ENCODE measurements at regions not wholly inside any gene's neighbourhood (a gene's known extent, or its start where the extent isn't known, plus 50 kb on each side); places are given as distances from the start of the nearest gene placed in this dataset.

GRCh38 chr16:54584121-54584520 is 297.5 kb upstream of the IRX3 start:
- Histone ChIP-seq H3K27ac (no peak overlapping the region), H3K9me3 (no peaks in the 10 kb centered on the region), H3K27me3 (no peaks in the 10 kb centered on the region), H3K4me1 (no peaks in the 10 kb centered on the region), H3K36me3 (no peaks in the 10 kb centered on the region), H3K4me3 (no peak overlapping the region)
- 37 to 48% methylated on average over 3 of the region's 3 CpGs for WGBS, 2 donors
- TF ChIP-seq CTCF (IDR thresholded peaks at IDR 0.05) = no peak
- no peak for FAIRE-seq
- intact Hi-C loops (cut with DNase I) = no loop called here
- ATAC-seq = no peak
- DNase-seq = no peak

GRCh38 chr16:54582631-54583250 is 296.2 kb upstream of the IRX3 start:
- FAIRE-seq = no peak

GRCh38 chr16:54579106-54579728 is 292.6 kb upstream of the IRX3 start:
- H3K36me3 ChIP-seq = no peaks in the 10 kb centered on the region
- intact Hi-C loops (cut with DNase I) = no loop called here
- no peak for ATAC-seq
- DNase-seq = no peak
- H3K4me1 ChIP-seq = no peaks in the 10 kb centered on the region
- no peak overlapping the region for H3K27ac ChIP-seq
- TF ChIP-seq CTCF (IDR thresholded peaks at IDR 0.05) = no peak
- H3K27me3 ChIP-seq = no peaks in the 10 kb centered on the region
- FAIRE-seq = no peak
- H3K9me3 ChIP-seq = no peaks in the 10 kb centered on the region
- H3K4me3 ChIP-seq = no peak overlapping the region
- WGBS, 2 donors = 57 to 68% methylated on average over 2 of the region's 2 CpGs

More at GRCh38 chr16:54582631-54583250, 296.2 kb upstream of the IRX3 start:
- 79% methylated on average over 10 to 11 of the region's 11 CpGs for WGBS, 2 donors
- no peaks in the 10 kb centered on the region for H3K9me3 ChIP-seq
- ATAC-seq = no peak
- DNase-seq = no peak
- no peak overlapping the region for H3K4me3 ChIP-seq
- H3K27me3 ChIP-seq = no peaks in the 10 kb centered on the region
- H3K36me3 ChIP-seq = no peaks in the 10 kb centered on the region
- no peak overlapping the region for H3K27ac ChIP-seq
- TF ChIP-seq CTCF (IDR thresholded peaks at IDR 0.05) = no peak
- intact Hi-C loops (cut with DNase I) = no loop called here
- no peaks in the 10 kb centered on the region for H3K4me1 ChIP-seq

DNA sequence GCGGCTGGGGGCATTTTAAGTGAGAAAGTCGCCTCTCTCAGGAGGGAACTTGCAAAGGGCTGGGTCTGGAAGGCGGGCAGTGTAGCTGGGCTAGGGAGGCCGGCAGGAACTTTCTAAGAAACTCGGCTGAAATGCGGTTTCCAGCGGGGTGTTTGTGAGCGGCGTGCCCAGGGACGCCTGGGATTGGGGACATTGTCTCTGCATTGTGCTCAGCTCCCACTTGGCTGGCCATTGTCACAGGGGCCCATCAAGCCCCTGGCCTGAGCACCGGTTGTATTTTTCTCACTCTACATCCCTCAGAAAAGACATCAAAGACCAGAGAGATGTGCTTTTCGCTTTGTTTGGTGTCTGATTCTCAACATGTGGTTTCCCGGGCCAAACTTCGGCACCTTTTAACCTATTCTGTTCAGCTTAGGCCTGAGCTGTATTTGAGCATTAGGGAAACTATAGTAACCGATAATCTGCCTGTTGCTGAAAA is 291.1 kb upstream of the IRX3 start:
- DNase-seq = no peak
- H3K36me3 ChIP-seq = no peaks in the 10 kb centered on the region
- H3K27ac ChIP-seq = no peak overlapping the region
- intact Hi-C loops (cut with DNase I) = no loop called here
- FAIRE-seq = no peak
- H3K4me1 ChIP-seq = no peaks in the 10 kb centered on the region
- H3K27me3 ChIP-seq = no peaks in the 10 kb centered on the region
- ATAC-seq = no peak
- no peak for TF ChIP-seq CTCF (IDR thresholded peaks at IDR 0.05)
- 40 to 41% methylated on average over 15 of the region's 15 CpGs for WGBS, 2 donors
- H3K9me3 ChIP-seq = no peaks in the 10 kb centered on the region
- no peak overlapping the region for H3K4me3 ChIP-seq

DNA sequence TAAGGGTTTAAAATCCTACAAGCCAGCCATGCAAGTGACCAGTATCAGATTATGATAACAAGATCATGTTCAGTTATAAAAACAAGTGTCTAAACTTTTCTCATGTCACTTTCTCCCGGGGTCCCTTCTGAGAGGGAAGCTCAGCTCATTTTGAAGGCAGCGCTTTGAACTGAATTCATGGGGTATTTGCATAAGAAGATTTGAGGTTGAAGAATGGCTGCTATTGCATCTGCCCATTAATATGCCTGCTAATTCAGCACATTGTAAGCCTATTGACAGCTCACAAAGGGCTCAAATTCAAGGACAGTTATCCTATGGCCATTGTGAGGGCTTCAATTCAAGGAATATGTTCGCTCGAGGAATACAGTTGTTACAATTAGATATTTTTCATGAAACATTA is 290.2 kb upstream of the IRX3 start:
- H3K9me3 ChIP-seq = no peaks in the 10 kb centered on the region
- no peaks in the 10 kb centered on the region for H3K36me3 ChIP-seq
- ATAC-seq = no peak
- no peak for TF ChIP-seq CTCF (IDR thresholded peaks at IDR 0.05)
- H3K4me3 ChIP-seq = no peak overlapping the region
- 53 to 62% methylated on average over 4 of the region's 4 CpGs for WGBS, 2 donors
- H3K4me1 ChIP-seq = no peaks in the 10 kb centered on the region
- no peaks in the 10 kb centered on the region for H3K27me3 ChIP-seq
- DNase-seq = no peak
- FAIRE-seq = no peak
- intact Hi-C loops (cut with DNase I) = no loop called here
- no peak overlapping the region for H3K27ac ChIP-seq
